ENCODE measurements at regions not wholly inside any gene's neighbourhood (a gene's known extent, or its start where the extent isn't known, plus 50 kb on each side); places are given as distances from the start of the nearest gene placed in this dataset.

DNA sequence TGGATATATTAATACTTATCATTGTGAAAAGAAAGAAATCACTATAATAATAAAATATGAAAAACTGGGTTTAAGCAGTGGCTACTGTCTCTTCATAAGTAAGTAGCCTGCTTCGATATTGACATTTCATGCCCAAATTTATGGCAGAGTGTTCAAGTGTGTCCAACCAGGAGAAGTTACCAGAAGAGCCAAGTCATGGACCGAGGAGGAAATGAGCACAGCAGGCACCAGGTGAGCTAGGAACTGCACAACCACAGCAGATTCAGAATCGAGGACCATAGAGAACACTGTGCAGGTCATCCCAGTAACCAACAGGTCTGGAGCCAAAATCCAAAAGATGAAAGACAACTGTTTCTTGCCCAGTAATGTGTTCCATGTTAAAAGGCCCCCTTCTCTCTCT, 79.9 kb upstream of the ABCB5 start:
- TF ChIP-seq, protein P1, sequence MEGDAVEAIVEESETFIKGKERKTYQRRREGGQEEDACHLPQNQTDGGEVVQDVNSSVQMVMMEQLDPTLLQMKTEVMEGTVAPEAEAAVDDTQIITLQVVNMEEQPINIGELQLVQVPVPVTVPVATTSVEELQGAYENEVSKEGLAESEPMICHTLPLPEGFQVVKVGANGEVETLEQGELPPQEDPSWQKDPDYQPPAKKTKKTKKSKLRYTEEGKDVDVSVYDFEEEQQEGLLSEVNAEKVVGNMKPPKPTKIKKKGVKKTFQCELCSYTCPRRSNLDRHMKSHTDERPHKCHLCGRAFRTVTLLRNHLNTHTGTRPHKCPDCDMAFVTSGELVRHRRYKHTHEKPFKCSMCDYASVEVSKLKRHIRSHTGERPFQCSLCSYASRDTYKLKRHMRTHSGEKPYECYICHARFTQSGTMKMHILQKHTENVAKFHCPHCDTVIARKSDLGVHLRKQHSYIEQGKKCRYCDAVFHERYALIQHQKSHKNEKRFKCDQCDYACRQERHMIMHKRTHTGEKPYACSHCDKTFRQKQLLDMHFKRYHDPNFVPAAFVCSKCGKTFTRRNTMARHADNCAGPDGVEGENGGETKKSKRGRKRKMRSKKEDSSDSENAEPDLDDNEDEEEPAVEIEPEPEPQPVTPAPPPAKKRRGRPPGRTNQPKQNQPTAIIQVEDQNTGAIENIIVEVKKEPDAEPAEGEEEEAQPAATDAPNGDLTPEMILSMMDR (IDR thresholded peaks at IDR 0.05) = no peak
- no peak for TF ChIP-seq POLR2AphosphoS5 (IDR thresholded peaks at IDR 0.05; ENCODE audit: low read depth, low read length)

Measured in Panc1 (cell line).